RPMI8226 (cell line): ENCODE measurements at regions not wholly inside any gene's neighbourhood (a gene's known extent, or its start where the extent isn't known, plus 50 kb on each side); places are given as distances from the start of the nearest gene placed in this dataset.

ENCODE experiments used
- DNase-seq: peaks from one replicate; pipeline ENCODE4 v3.0.0-alpha.2; 2015

- DNase-seq: no peak
Measured at GRCh38 chr9:11002705-11003104, 389.9 kb upstream of the PTPRD start.

GRCh38 chr9:11003836-11004235 is 391.0 kb upstream of the PTPRD start:
- DNase-seq: no peak

- DNase-seq: no peak
Measured at GRCh38 chr9:11011696-11012095, 398.9 kb upstream of the PTPRD start.

GRCh38 chr9:11016081-11016480 is 403.3 kb upstream of the PTPRD start:
- no peak for DNase-seq

- no peak for DNase-seq
Measured at GRCh38 chr9:11023201-11023600, 410.4 kb upstream of the PTPRD start.

GRCh38 chr9:11025775-11026174 is 413.0 kb upstream of the PTPRD start:
- DNase-seq: no peak

- no peak for DNase-seq
Measured at GRCh38 chr9:11038366-11038765, 425.6 kb upstream of the PTPRD start.

- DNase-seq: no peak
Measured at GRCh38 chr9:11039006-11039405, 426.2 kb upstream of the PTPRD start.

- no peak for DNase-seq
Measured at GRCh38 chr9:11045589-11045988, 432.8 kb upstream of the PTPRD start.

GRCh38 chr9:11063263-11063662 is 450.5 kb upstream of the PTPRD start:
- no peak for DNase-seq

- DNase-seq: peak; percentile 89
Measured at GRCh38 chr9:11064909-11065308, 452.1 kb upstream of the PTPRD start.

- DNase-seq: no peak
Measured at GRCh38 chr9:11072176-11072575, 459.4 kb upstream of the PTPRD start.

GRCh38 chr9:11086561-11086960 is 473.8 kb upstream of the PTPRD start:
- no peak for DNase-seq

GRCh38 chr9:11088821-11089374 is 476.1 kb upstream of the PTPRD start:
- DNase-seq: no peak

- no peak for DNase-seq
Measured at GRCh38 chr9:11092974-11093373, 480.2 kb upstream of the PTPRD start.

GRCh38 chr9:11097020-11097419 is 484.2 kb upstream of the PTPRD start:
- no peak for DNase-seq

GRCh38 chr9:11103525-11103924 is 490.7 kb upstream of the PTPRD start:
- DNase-seq: no peak

GRCh38 chr9:11107196-11107595 is 494.4 kb upstream of the PTPRD start:
- DNase-seq: no peak

GRCh38 chr9:11128156-11128555 is 515.4 kb upstream of the PTPRD start:
- no peak for DNase-seq

- no peak for DNase-seq
Measured at GRCh38 chr9:11135851-11136250, 523.0 kb upstream of the PTPRD start.

GRCh38 chr9:11141357-11141756 is 528.6 kb upstream of the PTPRD start:
- no peak for DNase-seq

GRCh38 chr9:11142965-11143738 is 530.4 kb upstream of the PTPRD start:
- no peak for DNase-seq

- no peak for DNase-seq
Measured at GRCh38 chr9:11144746-11145145, 531.9 kb upstream of the PTPRD start.

GRCh38 chr9:11148189-11148588 is 535.4 kb upstream of the PTPRD start:
- DNase-seq: no peak

- no peak for DNase-seq
Measured at GRCh38 chr9:11149065-11149464, 536.3 kb upstream of the PTPRD start.
